Loucy (cell line): ENCODE measurements at regions not wholly inside any gene's neighbourhood (a gene's known extent, or its start where the extent isn't known, plus 50 kb on each side); places are given as distances from the start of the nearest gene placed in this dataset.

Source experiments
- H2AFZ ChIP-seq: fragments of 200-600 bp; sonication (generic); 2 replicates; pipeline ENCODE4 v1.6.0; 2016; ENCODE audit warnings: antibody characterized with exemption, mild to moderate bottlenecking, low read length, moderate library complexity
- H3F3A ChIP-seq: fragments of 200-600 bp; 2 replicates; pipeline ENCODE4 v1.6.0; 2016; ENCODE audit warnings: antibody characterized with exemption, low read depth, mild to moderate bottlenecking
- H3K27me3 ChIP-seq: fragments of 200-600 bp; sonication (generic); 2 replicates; pipeline ENCODE4 v1.6.1; 2014; ENCODE audit warnings: low read length, mild to moderate bottlenecking; ENCODE audit not compliant: insufficient read depth, poor library complexity, severe bottlenecking
- H3K36me3 ChIP-seq: fragments of 200-600 bp; sonication (generic); 2 replicates; pipeline ENCODE4 v1.6.1; 2016; ENCODE audit warnings: low read length; ENCODE audit not compliant: insufficient read depth
- H3K4me1 ChIP-seq: fragments of 200-600 bp; sonication (generic); 2 replicates; pipeline ENCODE4 v1.5.1; 2014; ENCODE audit warnings: low read length, mild to moderate bottlenecking; ENCODE audit not compliant: insufficient read depth, poor library complexity, severe bottlenecking
- H3K4me2 ChIP-seq: fragments of 200-600 bp; sonication (generic); 2 replicates; pipeline ENCODE4 v1.6.0; 2014; ENCODE audit warnings: antibody characterized with exemption, low read length, low read depth, mild to moderate bottlenecking; ENCODE audit not compliant: poor library complexity, severe bottlenecking
- H3K4me3 ChIP-seq: fragments of 200-600 bp; sonication (generic); 2 replicates; pipeline ENCODE4 v1.5.1; 2014; ENCODE audit warnings: low read length, mild to moderate bottlenecking, mixed read lengths; ENCODE audit not compliant: poor library complexity, severe bottlenecking
- H3K79me2 ChIP-seq: fragments of 200-600 bp; sonication (generic); 2 replicates; pipeline ENCODE4 v1.6.1; 2014; ENCODE audit warnings: low read length; ENCODE audit not compliant: insufficient read depth
- H3K9ac ChIP-seq: fragments of 200-600 bp; sonication (generic); 2 replicates; pipeline ENCODE4 v1.6.0; 2014; ENCODE audit warnings: mild to moderate bottlenecking, low read depth, low read length, moderate library complexity; ENCODE audit not compliant: poor library complexity, severe bottlenecking
- H3K9me2 ChIP-seq: fragments of 200-600 bp; sonication (generic); replicated peaks from 2 replicates; pipeline ENCODE4 v1.6.1; 2016; ENCODE audit warnings: low read depth, low read length, mixed read lengths
- H3K9me3 ChIP-seq: fragments of 200-600 bp; sonication (generic); 2 replicates; pipeline ENCODE4 v1.6.1; 2014; ENCODE audit warnings: mild to moderate bottlenecking, antibody characterized with exemption, low read length, low read depth; ENCODE audit not compliant: insufficient read depth
- H4K20me1 ChIP-seq: fragments of 200-600 bp; sonication (generic); 2 replicates; pipeline ENCODE4 v1.6.0; 2014; ENCODE audit warnings: antibody characterized with exemption, low read length, mild to moderate bottlenecking; ENCODE audit not compliant: insufficient read depth, poor library complexity, severe bottlenecking
- EZH2phosphoT487 ChIP-seq: fragments of 200-600 bp; IDR thresholded peaks from 2 replicates; pipeline ENCODE4 v1.6.1; 2018; ENCODE audit warnings: antibody characterized with exemption, mild to moderate bottlenecking, moderate library complexity, borderline replicate concordance
- TF ChIP-seq, protein P1 (sequence below): fragments of 200-600 bp; sonication (generic); conservative IDR thresholded peaks from 2 replicates; pipeline ENCODE4 v1.5.1; 2014; ENCODE audit warnings: mild to moderate bottlenecking, antibody characterized with exemption, low read length

DNA sequence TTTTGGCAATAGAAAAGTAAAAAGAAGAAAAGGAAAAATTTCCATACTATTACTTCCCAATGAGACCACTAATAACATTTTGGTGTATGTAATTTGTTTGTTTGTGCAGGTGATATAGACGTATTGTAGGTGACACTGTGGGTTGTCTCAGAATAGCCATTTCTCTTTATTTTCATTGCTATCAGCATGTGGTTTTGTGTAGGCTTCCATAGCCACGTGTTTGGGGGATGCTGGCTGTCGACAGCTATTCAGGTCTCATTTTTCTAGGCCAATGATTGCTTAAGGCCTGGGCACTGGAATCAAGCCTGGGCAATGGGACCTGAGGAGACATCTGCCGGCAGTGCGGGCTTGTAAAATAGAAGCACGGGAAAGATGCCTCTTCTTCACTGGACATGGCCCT lies 71.0 kb upstream of the KCTD1 start:
- H3K36me3 ChIP-seq, result no peaks in the 10 kb centered on the region
- H3K79me2 ChIP-seq, result no peaks in the 10 kb centered on the region
- no peak overlapping the region for H3K4me2 ChIP-seq
- no peak overlapping the region for H2AFZ ChIP-seq
- no peaks in the 10 kb centered on the region for H3K9me2 ChIP-seq
- no peaks in the 10 kb centered on the region for H3K27me3 ChIP-seq
- H3K9me3 ChIP-seq, result peaks cover 9% of the 10 kb centered on the region
- H3K4me1 ChIP-seq, result peaks cover 5% of the 10 kb centered on the region
- H3K9ac ChIP-seq, result no peak overlapping the region
- H4K20me1 ChIP-seq, result no peaks in the 10 kb centered on the region
- H3K4me3 ChIP-seq, result no peak overlapping the region
- no peak for TF ChIP-seq EZH2phosphoT487
- TF ChIP-seq, protein P1, sequence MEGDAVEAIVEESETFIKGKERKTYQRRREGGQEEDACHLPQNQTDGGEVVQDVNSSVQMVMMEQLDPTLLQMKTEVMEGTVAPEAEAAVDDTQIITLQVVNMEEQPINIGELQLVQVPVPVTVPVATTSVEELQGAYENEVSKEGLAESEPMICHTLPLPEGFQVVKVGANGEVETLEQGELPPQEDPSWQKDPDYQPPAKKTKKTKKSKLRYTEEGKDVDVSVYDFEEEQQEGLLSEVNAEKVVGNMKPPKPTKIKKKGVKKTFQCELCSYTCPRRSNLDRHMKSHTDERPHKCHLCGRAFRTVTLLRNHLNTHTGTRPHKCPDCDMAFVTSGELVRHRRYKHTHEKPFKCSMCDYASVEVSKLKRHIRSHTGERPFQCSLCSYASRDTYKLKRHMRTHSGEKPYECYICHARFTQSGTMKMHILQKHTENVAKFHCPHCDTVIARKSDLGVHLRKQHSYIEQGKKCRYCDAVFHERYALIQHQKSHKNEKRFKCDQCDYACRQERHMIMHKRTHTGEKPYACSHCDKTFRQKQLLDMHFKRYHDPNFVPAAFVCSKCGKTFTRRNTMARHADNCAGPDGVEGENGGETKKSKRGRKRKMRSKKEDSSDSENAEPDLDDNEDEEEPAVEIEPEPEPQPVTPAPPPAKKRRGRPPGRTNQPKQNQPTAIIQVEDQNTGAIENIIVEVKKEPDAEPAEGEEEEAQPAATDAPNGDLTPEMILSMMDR, result no peak
- no peaks in the 10 kb centered on the region for H3F3A ChIP-seq

DNA sequence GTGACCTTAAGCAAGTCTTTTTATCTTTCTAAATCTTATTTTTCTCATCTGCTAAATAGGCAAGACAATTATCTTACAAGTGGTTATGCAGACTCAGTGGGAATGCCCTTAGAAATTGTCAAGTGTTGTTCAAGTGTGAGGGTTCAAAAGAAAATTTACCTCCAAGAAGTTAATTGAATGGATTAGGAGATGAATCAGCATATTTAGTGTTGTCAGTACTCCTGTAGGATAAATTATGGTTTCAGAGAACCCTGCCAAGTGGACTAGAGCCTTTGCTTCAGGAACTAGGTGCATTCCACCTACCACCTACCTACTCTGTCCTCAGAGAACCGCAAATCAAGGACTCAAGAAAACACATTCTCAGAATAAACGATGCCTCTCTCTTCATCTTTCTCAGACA lies 69.8 kb upstream of the KCTD1 start:
- no peaks in the 10 kb centered on the region for H3K79me2 ChIP-seq
- H3K4me3 ChIP-seq, result no peak overlapping the region
- no peaks in the 10 kb centered on the region for H3K36me3 ChIP-seq
- H3K9me3 ChIP-seq, result no peaks in the 10 kb centered on the region; the same call in 1 of the 2 replicates
- no peaks in the 10 kb centered on the region for H3F3A ChIP-seq
- H3K9ac ChIP-seq, result no peak overlapping the region
- no peak overlapping the region for H3K4me2 ChIP-seq
- no peak overlapping the region for H2AFZ ChIP-seq
- H3K27me3 ChIP-seq, result no peaks in the 10 kb centered on the region
- TF ChIP-seq, protein P1, result no peak
- no peak for TF ChIP-seq EZH2phosphoT487
- H3K9me2 ChIP-seq, result no peaks in the 10 kb centered on the region
- H4K20me1 ChIP-seq, result no peaks in the 10 kb centered on the region
- peaks cover 5% of the 10 kb centered on the region for H3K4me1 ChIP-seq

DNA sequence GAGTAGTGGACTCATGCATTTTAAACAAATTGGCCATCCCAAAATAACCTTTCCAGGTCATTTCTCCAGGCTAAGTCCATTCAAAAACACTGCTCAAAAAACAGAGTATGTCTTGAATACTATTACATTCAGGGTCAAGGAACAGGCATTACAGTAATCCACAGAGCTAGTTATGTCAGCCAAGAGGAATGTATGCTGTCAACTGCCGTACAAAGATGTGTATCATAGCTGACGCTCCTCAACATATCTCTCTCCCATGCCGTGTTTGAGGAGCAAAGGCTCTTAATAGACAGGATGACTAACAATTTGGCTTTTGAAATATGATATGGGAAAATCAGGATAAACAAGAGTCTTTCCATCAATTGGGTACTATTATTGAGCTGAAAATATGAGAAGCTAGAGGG lies 68.8 kb upstream of the KCTD1 start:
- Histone ChIP-seq H3K4me2 (no peak overlapping the region), H3F3A (no peaks in the 10 kb centered on the region)

More for the DNA sequence above, 68.8 kb upstream of the KCTD1 start:
- H3K27me3 ChIP-seq, result no peaks in the 10 kb centered on the region
- H3K36me3 ChIP-seq, result no peaks in the 10 kb centered on the region
- H3K4me1 ChIP-seq, result peaks cover 5% of the 10 kb centered on the region
- H3K9me3 ChIP-seq, result no peaks in the 10 kb centered on the region
- H2AFZ ChIP-seq, result no peak overlapping the region
- H3K9me2 ChIP-seq, result no peaks in the 10 kb centered on the region
- no peaks in the 10 kb centered on the region for H4K20me1 ChIP-seq
- H3K9ac ChIP-seq, result no peak overlapping the region
- TF ChIP-seq, protein P1, result no peak
- no peak for TF ChIP-seq EZH2phosphoT487
- H3K79me2 ChIP-seq, result no peaks in the 10 kb centered on the region
- no peak overlapping the region for H3K4me3 ChIP-seq
